ENCODE measurements at regions not wholly inside any gene's neighbourhood (a gene's known extent, or its start where the extent isn't known, plus 50 kb on each side); places are given as distances from the start of the nearest gene placed in this dataset.

GRCh38 chr11:122020902-122021301 lies 95.1 kb downstream of the BLID start:
- Histone ChIP-seq H3K9me3 (no peaks in the 10 kb centered on the region), H3K36me3 (no peaks in the 10 kb centered on the region), H3K27me3 (replicated peaks; ENCODE audit: insufficient read depth) (no peaks in the 10 kb centered on the region), H3K4me1 (replicated peaks) (no peaks in the 10 kb centered on the region), H3K27ac (no peak overlapping the region), H3K4me3 (no peak overlapping the region)
- DNase-seq (ENCODE audit: low spot score): no peak
- peak in 2 of 4 experiments; percentile 10 to 23 for TF ChIP-seq CTCF (IDR thresholded peaks at IDR 0.05)
- TF ChIP-seq POLR2AphosphoS5 (IDR thresholded peaks at IDR 0.05): no peak
- no peak for TF ChIP-seq POLR2A (IDR thresholded peaks at IDR 0.05)
- 62% methylated on average over 2 of the region's 2 CpGs for WGBS
- intact Hi-C loops (cut with DNase I): loop anchor here (5.0 to 10.0 kb wide), 4 partner anchors 81 to 484 kb away; no protein-coding TSS in a partner anchor

GRCh38 chr11:122019908-122020694 lies 95.9 kb downstream of the BLID start:
- no peak overlapping the region for H3K27ac ChIP-seq
- H3K4me3 ChIP-seq: no peak overlapping the region
- H3K9me3 ChIP-seq: no peaks in the 10 kb centered on the region
- TF ChIP-seq POLR2A (IDR thresholded peaks at IDR 0.05) (no peak), CTCF (IDR thresholded peaks at IDR 0.05) (no peak), POLR2AphosphoS5 (IDR thresholded peaks at IDR 0.05) (no peak)
- no peaks in the 10 kb centered on the region for H3K4me1 ChIP-seq (replicated peaks)
- DNase-seq (ENCODE audit: low spot score): no peak
- intact Hi-C loops (cut with DNase I): loop anchor here (5.0 to 10.0 kb wide), 4 partner anchors 82 to 485 kb away; no protein-coding TSS in a partner anchor
- no peaks in the 10 kb centered on the region for H3K36me3 ChIP-seq
- H3K27me3 ChIP-seq (replicated peaks; ENCODE audit: insufficient read depth): no peaks in the 10 kb centered on the region
- 97% methylated on average over 3 of the region's 3 CpGs for WGBS

- TF ChIP-seq CTCF (IDR thresholded peaks at IDR 0.05): no peak
- Histone ChIP-seq H3K36me3 (no peaks in the 10 kb centered on the region), H3K27ac (no peak overlapping the region), H3K27me3 (replicated peaks; ENCODE audit: insufficient read depth) (no peaks in the 10 kb centered on the region), H3K9me3 (no peaks in the 10 kb centered on the region), H3K4me1 (replicated peaks) (no peaks in the 10 kb centered on the region), H3K4me3 (no peak overlapping the region)
- DNase-seq (ENCODE audit: low spot score): peak; percentile 6
- WGBS: 7% methylated on average over 4 of the region's 4 CpGs
- intact Hi-C loops (cut with DNase I): loop anchor here (10.0 kb wide), 1 partner anchor 113 kb away; no protein-coding TSS in a partner anchor
Observed at GRCh38 chr11:122007601-122008071, 108.4 kb downstream of the BLID start.

- H3K4me3 ChIP-seq: no peak overlapping the region
- 96% methylated on average over 1 of the region's 1 CpG for WGBS
- intact Hi-C loops (cut with DNase I): loop anchor here (10.0 kb wide), 1 partner anchor 110 kb away; no protein-coding TSS in a partner anchor
- no peaks in the 10 kb centered on the region for H3K27me3 ChIP-seq (replicated peaks; ENCODE audit: insufficient read depth)
- H3K4me1 ChIP-seq (replicated peaks): no peaks in the 10 kb centered on the region
- no peaks in the 10 kb centered on the region for H3K36me3 ChIP-seq
- no peak for TF ChIP-seq POLR2A (IDR thresholded peaks at IDR 0.05)
- TF ChIP-seq POLR2AphosphoS5 (IDR thresholded peaks at IDR 0.05): no peak
- no peak for TF ChIP-seq CTCF (IDR thresholded peaks at IDR 0.05)
- DNase-seq (ENCODE audit: low spot score): no peak
- H3K9me3 ChIP-seq: no peaks in the 10 kb centered on the region
- no peak overlapping the region for H3K27ac ChIP-seq
Observed at GRCh38 chr11:122004446-122004845, 111.6 kb downstream of the BLID start.

GRCh38 chr11:122002926-122003325 lies 113.1 kb downstream of the BLID start:
- Histone ChIP-seq H3K9me3 (no peaks in the 10 kb centered on the region), H3K4me1 (replicated peaks) (no peaks in the 10 kb centered on the region), H3K4me3 (no peak overlapping the region), H3K27me3 (replicated peaks; ENCODE audit: insufficient read depth) (no peaks in the 10 kb centered on the region), H3K36me3 (no peaks in the 10 kb centered on the region), H3K27ac (no peak overlapping the region)
- WGBS: 41% methylated on average over 1 of the region's 1 CpG
- intact Hi-C loops (cut with DNase I): loop anchor here (10.0 kb wide), 1 partner anchor 108 kb away; no protein-coding TSS in a partner anchor
- TF ChIP-seq POLR2A (IDR thresholded peaks at IDR 0.05) (no peak), CTCF (IDR thresholded peaks at IDR 0.05) (no peak), POLR2AphosphoS5 (IDR thresholded peaks at IDR 0.05) (no peak)
- no peak for DNase-seq (ENCODE audit: low spot score)
